GM10248 (cell line): ENCODE measurements at regions not wholly inside any gene's neighbourhood (a gene's known extent, or its start where the extent isn't known, plus 50 kb on each side); places are given as distances from the start of the nearest gene placed in this dataset.
"Not testable (repeated sequence)": the region's sequence is repeated elsewhere in the genome, so short reads cannot be mapped to it uniquely, and the experiment has no call there.

Source experiments
- CTCF ChIA-PET: fragments of 300-600 bp; sonication (Branson Sonifier 250); formaldehyde crosslinking; extraction: SDS; loops from one replicate; lab custom pipeline; 2021; ENCODE audit warnings: antibody characterized with exemption; lab: Yijun Ruan, JAX
- POLR2A ChIA-PET: fragments of 350-650 bp; sonication (Branson Sonifier 250); formaldehyde crosslinking; extraction: SDS; loops from one replicate; lab custom pipeline; 2020; ENCODE audit warnings: antibody characterized with exemption; lab: Yijun Ruan, JAX
- DNase-seq: peaks from one replicate; pipeline ENCODE4 v3.0.0; 2012; ENCODE audit errors: extremely low spot score
- CTCF ChIP-seq: IDR thresholded peaks from 2 replicates; pipeline ENCODE4 v1.5.1; 2012; ENCODE audit warnings: mild to moderate bottlenecking, low read depth; ENCODE audit errors: extremely low read depth, missing control alignments, control extremely low read depth

GRCh38 chr6:54525731-54526130 lies 217.5 kb downstream of the TINAG start:
- ChIA-PET POLR2A (no interaction called here), CTCF (no interaction called here)
- no peak for DNase-seq
- TF ChIP-seq CTCF, result no peak

- ChIA-PET POLR2A (no interaction called here), CTCF (interaction anchor here (1.2 to 1.8 kb wide), 2 partner anchors 12 to 21 kb away, joined by 4 read pairs; no protein-coding TSS in a partner anchor)
- DNase-seq, result no peak
- no peak for TF ChIP-seq CTCF
Observed at GRCh38 chr6:54533567-54533966, 225.3 kb downstream of the TINAG start.

- CTCF ChIA-PET, result interaction anchor here (1.8 kb wide), 1 partner anchor 23 kb away, joined by 4 read pairs; no protein-coding TSS in a partner anchor
- POLR2A ChIA-PET, result no interaction called here
- no peak for TF ChIP-seq CTCF
- DNase-seq, result no peak
Observed at GRCh38 chr6:54535568-54535967, 227.3 kb downstream of the TINAG start.

- CTCF ChIA-PET, result interaction anchor here (1.2 kb wide), 1 partner anchor 38 kb away, joined by 3 read pairs; no protein-coding TSS in a partner anchor
- POLR2A ChIA-PET, result no interaction called here
- TF ChIP-seq CTCF, result no peak
- DNase-seq, result no peak
Observed at GRCh38 chr6:54541541-54541940, 233.3 kb downstream of the TINAG start.

- no peak for TF ChIP-seq CTCF
- DNase-seq, result no peak
- POLR2A ChIA-PET, result no interaction called here
- CTCF ChIA-PET, result no interaction called here
Observed at GRCh38 chr6:54559136-54559535, 250.9 kb downstream of the TINAG start.

GRCh38 chr6:54564188-54564587 lies 255.9 kb downstream of the TINAG start:
- CTCF ChIA-PET, POLR2A ChIA-PET, DNase-seq: not testable (repeated sequence)

- POLR2A ChIA-PET, result no interaction called here
- CTCF ChIA-PET, result interaction anchor here (1.4 kb wide), 1 partner anchor 8 kb away, joined by 3 read pairs; no protein-coding TSS in a partner anchor
- DNase-seq, result no peak
- no peak for TF ChIP-seq CTCF
Observed at GRCh38 chr6:54574671-54575070, 266.4 kb downstream of the TINAG start.
